Activated naive CD8-positive, alpha-beta T cell (primary cell): ENCODE measurements at regions not wholly inside any gene's neighbourhood (a gene's known extent, or its start where the extent isn't known, plus 50 kb on each side); places are given as distances from the start of the nearest gene placed in this dataset.

Experiments used
- H3K27ac Mint-ChIP-seq: one replicate; pipeline ENCODE4 v1.8.0; 2021; ENCODE audit warnings: mixed read lengths
- H3K27me3 Mint-ChIP-seq: one replicate; pipeline ENCODE4 v1.8.0; 2021; ENCODE audit warnings: mixed read lengths
- H3K36me3 Mint-ChIP-seq: one replicate; pipeline ENCODE4 v1.8.0; 2021; ENCODE audit warnings: mixed read lengths
- H3K4me1 Mint-ChIP-seq: one replicate; pipeline ENCODE4 v1.8.0; 2021; ENCODE audit warnings: low read depth, mixed read lengths
- H3K4me3 Mint-ChIP-seq: one replicate; pipeline ENCODE4 v1.8.0; 2021; ENCODE audit warnings: mild to moderate bottlenecking, mixed read lengths
- H3K9me3 Mint-ChIP-seq: one replicate; pipeline ENCODE4 v1.8.0; 2021; ENCODE audit warnings: low read depth, mixed read lengths

DNA sequence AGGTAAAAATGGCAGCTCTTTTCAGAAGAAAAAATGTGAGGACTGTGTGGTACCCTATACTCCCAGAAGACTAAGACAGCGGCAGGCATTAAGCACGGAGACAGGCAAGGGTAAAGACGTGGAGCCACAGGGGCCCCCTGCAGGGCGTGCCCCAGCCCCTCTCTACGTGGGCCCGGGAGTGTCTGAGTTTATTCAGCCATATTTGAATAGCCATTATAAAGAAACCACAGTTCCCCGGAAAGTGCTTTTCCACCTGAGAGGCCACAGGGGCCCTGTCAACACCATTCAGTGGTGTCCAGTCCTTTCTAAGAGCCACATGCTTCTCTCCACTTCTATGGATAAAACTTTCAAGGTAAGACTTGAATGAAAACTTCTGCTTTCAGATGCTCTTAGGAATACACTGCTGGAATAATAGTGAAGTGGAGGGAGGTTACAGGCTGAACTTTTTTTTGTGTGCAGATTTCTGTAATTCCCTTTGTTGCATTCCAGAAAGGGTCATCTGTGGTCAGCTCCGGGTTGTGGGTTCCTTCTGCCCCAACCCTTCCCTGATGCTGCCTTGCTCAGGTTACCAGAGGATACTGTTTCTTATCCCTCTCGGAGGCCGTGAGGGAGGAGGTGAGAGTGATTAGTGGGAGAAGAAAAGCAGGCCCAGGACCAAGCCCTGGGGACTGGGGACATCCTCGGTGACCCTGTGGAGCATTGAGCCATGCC lies 58.4 kb downstream of the SLC25A47 start:
- Mint-ChIP-seq H3K9me3 (no peaks in the 10 kb centered on the region), H3K36me3 (no peaks in the 10 kb centered on the region), H3K4me3 (no peak overlapping the region), H3K27ac (no peak overlapping the region), H3K27me3 (no peaks in the 10 kb centered on the region), H3K4me1 (peaks cover 18% of the 10 kb centered on the region)

DNA sequence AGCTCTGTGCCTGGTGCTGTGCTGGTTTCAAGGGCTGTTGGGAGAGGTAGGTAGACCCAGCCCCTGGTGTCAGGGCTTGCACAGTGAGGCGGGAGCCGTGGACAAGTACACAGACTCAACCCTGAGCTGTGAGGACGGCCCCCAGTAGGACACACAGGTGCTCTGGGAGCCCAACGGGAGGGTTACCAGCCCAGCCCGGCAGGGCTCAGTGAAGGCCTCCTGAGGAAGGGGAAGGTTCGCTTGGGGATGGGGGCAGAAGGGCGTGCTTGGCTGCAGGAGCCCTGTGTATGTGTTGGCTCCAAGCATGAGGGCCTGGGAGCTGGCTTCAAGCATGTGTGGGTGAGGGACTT lies 58.9 kb downstream of the SLC25A47 start:
- Mint-ChIP-seq H3K4me3 (no peak overlapping the region), H3K27me3 (no peaks in the 10 kb centered on the region), H3K9me3 (no peaks in the 10 kb centered on the region), H3K4me1 (peaks cover 14% of the 10 kb centered on the region), H3K27ac (no peak overlapping the region), H3K36me3 (no peaks in the 10 kb centered on the region)

DNA sequence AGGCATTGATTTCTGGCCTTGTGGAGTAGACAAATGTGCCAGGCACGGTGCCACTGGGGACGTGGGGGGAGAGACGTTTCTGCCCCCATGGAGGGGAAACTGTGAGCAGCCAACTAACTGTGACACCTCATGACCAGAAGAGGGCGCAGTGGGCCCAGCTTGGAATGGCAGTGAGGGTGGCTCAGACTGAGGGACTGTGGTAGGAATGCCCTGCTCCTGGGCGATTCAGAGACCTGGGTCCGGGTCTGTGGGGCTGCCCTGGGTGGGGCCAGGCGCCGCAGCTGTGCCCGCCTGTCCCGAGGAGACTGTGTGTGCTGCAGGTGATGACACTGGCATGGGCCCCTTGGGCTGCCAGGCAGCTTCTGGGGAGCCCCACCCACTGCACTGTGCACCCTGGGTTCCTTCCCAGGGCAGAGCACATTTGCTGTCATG lies 60.6 kb downstream of the SLC25A47 start:
- no peaks in the 10 kb centered on the region for H3K9me3 Mint-ChIP-seq
- H3K36me3 Mint-ChIP-seq, result peaks cover 3% of the 10 kb centered on the region
- H3K4me3 Mint-ChIP-seq, result no peak overlapping the region
- no peak overlapping the region for H3K27ac Mint-ChIP-seq
- H3K27me3 Mint-ChIP-seq, result no peaks in the 10 kb centered on the region
- peaks cover 21% of the 10 kb centered on the region for H3K4me1 Mint-ChIP-seq

DNA sequence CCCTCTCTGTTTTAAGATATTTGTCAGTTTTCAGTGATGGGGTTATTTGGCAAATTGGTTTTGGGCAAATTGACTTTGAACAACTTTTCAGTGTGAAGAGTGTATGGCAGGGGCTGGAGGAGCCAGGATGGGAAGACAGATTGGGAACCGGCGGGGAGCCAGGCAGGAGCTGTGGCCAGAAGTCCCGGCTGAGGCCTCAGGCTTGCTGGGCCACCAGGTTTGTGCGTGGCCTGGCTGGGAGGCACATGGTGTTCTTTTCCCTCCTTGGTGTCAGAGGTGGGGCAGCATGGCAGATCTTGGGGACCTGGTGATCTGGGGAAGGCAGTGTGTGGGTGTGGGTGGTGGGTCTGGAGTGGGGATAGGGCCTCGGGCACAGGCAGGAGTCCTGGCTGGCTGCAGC lies 61.1 kb downstream of the SLC25A47 start:
- Mint-ChIP-seq H3K9me3 (no peaks in the 10 kb centered on the region), H3K36me3 (peaks cover 3% of the 10 kb centered on the region), H3K4me3 (no peak overlapping the region), H3K27ac (no peak overlapping the region), H3K4me1 (peaks cover 21% of the 10 kb centered on the region), H3K27me3 (no peaks in the 10 kb centered on the region)

DNA sequence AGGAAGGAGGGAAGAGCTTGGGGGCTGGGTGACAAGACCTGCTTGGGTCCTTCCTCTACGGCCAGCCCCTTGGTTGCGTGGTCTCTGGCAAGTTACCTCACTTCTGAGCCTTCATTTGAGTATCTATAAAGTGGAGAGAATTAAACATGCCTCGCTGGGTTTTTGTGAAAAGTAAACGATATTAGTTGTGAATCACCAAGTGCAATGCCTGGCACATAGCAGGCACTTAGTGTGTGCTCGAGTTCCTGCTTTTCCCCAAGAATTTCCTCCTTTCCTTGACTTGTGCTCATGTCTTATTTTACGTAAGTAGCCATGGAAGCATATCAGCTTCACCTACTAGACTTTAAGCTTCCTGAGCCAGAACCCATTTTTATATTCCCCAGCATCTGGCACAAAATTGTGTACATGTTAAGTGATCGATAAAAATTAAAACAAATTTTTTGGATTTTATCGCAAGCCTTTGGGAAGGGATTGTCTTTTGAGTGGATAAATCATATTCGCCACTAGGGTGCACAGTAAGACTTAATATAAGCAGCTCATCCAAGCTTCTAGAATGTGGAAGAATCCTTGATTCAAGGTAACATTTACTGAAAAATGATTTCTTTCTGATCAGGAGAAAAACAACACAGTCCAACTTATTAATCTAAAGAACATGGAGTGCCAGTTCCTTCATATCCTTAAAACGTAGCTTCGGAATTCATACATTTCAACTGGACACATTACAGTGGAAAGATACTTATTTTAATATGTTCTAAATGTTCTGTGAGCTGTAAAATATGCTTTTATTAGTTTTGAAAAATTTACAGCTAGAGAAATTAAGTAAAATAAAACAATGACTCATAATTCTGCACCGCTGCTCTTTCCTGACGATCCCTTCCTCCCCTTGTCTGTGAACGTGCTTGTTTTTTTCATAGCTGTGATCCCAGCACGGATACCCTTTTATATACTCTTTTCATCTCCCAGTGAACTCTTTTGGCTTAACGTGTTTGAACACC lies 62.0 kb downstream of the SLC25A47 start:
- H3K4me1 Mint-ChIP-seq, result peaks cover 24% of the 10 kb centered on the region
- no peaks in the 10 kb centered on the region for H3K27me3 Mint-ChIP-seq
- no peak overlapping the region for H3K27ac Mint-ChIP-seq
- H3K36me3 Mint-ChIP-seq, result peaks cover 3% of the 10 kb centered on the region
- H3K4me3 Mint-ChIP-seq, result no peak overlapping the region
- H3K9me3 Mint-ChIP-seq, result no peaks in the 10 kb centered on the region

DNA sequence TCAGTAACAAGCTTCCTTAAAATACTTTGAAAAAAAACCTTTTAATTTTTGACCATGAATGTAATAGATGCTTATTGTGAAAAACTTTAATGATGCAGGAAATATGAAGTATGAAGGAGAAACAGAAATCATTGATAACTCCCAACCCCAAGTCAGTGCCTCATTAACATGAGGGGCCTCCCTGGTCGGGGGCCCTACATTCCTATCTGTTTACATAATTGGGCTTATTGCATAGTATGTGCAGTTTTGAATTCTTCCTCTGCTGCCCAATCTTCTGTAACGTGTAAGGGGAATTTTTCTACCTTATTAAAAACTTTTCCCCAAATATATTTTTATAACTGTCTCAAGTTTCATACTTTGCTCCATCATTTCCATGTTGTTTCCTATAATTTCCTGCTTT lies 63.0 kb downstream of the SLC25A47 start:
- Mint-ChIP-seq H3K27me3 (no peaks in the 10 kb centered on the region), H3K4me1 (peaks cover 26% of the 10 kb centered on the region), H3K4me3 (no peak overlapping the region), H3K27ac (no peak overlapping the region), H3K9me3 (no peaks in the 10 kb centered on the region), H3K36me3 (peaks cover 3% of the 10 kb centered on the region)

DNA sequence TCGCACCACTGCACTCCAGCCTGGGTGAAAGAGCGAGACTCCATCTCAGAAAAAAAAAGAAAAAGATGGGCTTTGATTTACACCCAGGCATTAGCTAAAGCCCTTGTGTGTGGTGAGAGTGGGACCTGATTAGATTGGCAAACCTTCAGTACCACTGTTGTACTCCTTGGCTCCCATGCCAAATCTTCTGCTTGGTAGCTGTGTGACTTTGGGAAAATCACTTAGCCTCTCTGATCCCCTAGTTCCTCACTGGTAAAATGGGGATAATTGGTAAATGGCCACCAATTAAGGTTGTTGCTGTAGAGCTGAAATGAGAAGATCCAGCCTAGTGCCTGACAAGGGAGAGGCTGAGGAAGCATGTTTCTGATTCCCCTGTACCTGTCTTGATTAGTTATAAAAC lies 63.7 kb downstream of the SLC25A47 start:
- H3K4me3 Mint-ChIP-seq, result no peak overlapping the region
- H3K4me1 Mint-ChIP-seq, result peaks cover 26% of the 10 kb centered on the region
- H3K36me3 Mint-ChIP-seq, result peaks cover 3% of the 10 kb centered on the region
- no peaks in the 10 kb centered on the region for H3K27me3 Mint-ChIP-seq
- no peak overlapping the region for H3K27ac Mint-ChIP-seq
- no peaks in the 10 kb centered on the region for H3K9me3 Mint-ChIP-seq

DNA sequence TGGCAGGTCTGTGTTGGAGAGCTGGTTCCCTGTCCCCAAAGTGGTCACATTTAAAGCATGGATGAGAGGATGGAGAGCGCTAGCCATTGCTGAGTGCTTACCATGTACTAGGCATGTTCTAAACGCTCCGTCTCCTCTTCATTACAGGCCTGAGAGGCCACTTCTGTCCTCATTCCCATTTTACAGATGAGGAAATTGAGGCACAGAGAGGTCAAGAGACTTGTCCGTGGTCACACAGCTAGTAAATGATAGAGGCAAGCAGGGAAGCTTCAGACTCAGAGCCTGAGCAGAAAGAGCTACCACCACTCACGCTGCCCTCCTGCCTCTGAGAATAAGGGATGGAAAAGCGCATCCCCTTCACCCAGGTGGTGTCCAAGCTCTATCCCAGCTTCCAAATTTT lies 64.3 kb downstream of the SLC25A47 start:
- Mint-ChIP-seq H3K4me1 (peaks cover 26% of the 10 kb centered on the region), H3K9me3 (no peaks in the 10 kb centered on the region), H3K36me3 (peaks cover 3% of the 10 kb centered on the region), H3K27ac (no peak overlapping the region), H3K4me3 (no peak overlapping the region), H3K27me3 (no peaks in the 10 kb centered on the region)

DNA sequence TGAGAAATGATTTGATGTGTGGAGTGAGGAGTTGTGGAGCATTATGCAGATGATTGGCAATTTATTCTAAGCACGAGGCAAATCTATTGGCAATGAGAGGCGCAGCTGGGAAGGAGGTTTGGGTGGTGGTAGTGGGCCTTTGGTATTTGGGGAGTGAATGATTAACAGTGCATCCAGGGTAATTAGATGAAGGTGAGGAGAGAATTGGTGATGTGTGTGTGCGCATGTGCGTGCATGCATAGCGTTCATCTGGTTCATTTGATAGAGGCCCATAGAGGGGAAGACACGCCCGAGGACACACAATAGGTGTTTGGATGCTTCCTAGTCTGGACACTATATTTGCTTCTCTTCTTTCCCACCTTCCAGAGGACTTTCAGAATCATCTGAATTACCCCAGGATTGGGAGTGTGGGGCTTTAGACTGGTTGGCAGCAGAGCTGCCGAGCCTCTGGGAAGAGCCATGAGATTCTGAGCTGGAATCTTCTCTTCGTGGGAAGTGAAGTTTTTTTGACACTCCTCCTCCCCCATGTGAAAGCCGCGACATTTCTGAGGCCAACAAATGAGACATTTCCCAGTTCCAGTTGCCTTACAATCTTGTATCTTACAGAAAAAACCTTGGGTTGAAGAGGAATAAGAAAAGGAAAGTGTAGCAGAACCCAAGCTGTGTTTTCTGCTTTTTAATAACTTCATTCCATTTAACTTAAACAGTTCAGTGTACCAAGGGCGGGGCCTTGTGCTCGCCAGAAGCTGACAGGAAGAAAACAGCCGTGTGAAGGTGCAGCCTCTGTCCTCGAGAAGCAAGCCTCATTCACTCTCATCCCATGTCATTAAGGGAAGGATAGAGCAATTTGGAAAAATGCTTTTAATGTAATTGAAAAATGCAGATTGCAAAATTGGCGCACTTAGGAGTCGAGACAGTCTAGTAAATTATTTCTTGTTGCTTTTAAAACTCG lies 65.2 kb downstream of the SLC25A47 start:
- H3K4me3 Mint-ChIP-seq, result no peak overlapping the region
- H3K4me1 Mint-ChIP-seq, result peaks cover 27% of the 10 kb centered on the region
- H3K36me3 Mint-ChIP-seq, result peaks cover 3% of the 10 kb centered on the region
- H3K27me3 Mint-ChIP-seq, result no peaks in the 10 kb centered on the region
- H3K9me3 Mint-ChIP-seq, result no peaks in the 10 kb centered on the region
- H3K27ac Mint-ChIP-seq, result no peak overlapping the region

DNA sequence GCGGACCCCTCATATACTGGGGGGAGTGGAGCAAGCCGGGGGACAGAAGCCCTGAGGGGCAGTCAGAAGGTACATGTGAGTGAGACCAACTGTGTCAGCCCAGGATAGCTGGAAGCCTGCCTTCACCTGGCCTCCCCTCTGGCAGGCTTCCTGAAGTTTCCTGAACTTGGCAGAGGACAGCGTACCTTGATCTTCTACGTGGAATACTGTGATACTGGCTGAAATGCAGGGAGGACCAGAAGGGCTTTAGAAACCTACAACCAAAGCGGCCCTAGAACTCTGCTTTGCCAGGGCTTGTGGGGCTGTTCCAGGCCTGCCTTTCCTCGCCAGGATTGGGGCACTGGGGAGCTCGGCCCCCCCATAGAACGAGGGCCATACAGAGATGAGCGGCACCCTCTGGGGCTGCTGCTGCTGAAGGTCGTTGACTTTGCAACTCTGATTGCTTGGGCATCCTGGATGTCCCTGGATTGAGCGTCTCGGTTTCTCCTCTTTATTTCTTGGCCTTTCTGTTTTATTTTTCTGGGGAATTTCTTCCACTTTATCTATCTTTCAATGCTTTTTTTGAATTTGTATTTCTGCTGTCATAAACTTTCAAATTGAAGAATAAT lies 66.5 kb downstream of the SLC25A47 start:
- Mint-ChIP-seq H3K4me3 (no peak overlapping the region), H3K36me3 (peaks cover 3% of the 10 kb centered on the region), H3K9me3 (no peaks in the 10 kb centered on the region), H3K27ac (no peak overlapping the region), H3K27me3 (no peaks in the 10 kb centered on the region), H3K4me1 (peaks cover 22% of the 10 kb centered on the region)

DNA sequence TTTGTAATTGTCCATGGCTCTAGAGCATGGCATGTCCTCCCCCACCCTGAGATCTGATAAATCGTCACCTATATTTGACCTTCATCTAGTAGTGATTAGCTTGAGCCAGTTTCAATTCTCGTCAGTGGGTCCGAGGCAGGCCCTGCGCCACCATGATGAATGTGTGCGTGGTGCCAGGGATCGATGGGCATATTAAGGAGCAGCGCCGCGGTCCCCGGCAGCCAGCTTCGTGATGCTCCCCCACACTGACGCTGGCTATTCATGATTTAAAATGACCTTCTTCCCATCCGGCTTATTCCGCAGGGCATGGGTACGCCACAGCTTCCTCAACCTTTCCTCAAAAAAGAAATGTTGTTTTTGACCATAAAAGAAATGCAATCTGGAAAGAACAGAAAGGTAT lies 68.0 kb downstream of the SLC25A47 start:
- H3K27me3 Mint-ChIP-seq, result no peaks in the 10 kb centered on the region
- H3K9me3 Mint-ChIP-seq, result no peaks in the 10 kb centered on the region
- H3K36me3 Mint-ChIP-seq, result peaks cover 3% of the 10 kb centered on the region
- H3K27ac Mint-ChIP-seq, result no peak overlapping the region
- H3K4me1 Mint-ChIP-seq, result peaks cover 18% of the 10 kb centered on the region
- no peak overlapping the region for H3K4me3 Mint-ChIP-seq

DNA sequence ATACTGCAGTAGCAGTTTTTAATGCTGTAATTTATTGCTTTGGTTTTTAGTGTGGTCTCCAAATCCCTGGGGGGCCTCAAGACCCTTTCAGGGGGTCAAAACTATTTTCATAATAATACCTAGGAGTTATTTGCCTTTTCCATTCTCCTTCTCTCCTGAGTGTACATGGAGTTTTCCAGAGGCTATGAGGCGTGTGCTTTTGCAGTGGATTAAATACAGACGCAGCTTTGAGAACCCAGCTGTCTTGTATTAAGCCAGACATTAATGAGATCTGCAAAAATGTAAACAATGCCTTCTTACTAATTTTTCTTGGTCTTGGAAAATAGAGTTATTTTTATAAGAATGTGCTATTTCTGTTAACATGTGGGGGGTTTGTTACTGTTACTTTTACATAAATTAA lies 68.6 kb downstream of the SLC25A47 start:
- Mint-ChIP-seq H3K4me1 (peaks cover 18% of the 10 kb centered on the region), H3K36me3 (peaks cover 3% of the 10 kb centered on the region), H3K27ac (no peak overlapping the region), H3K27me3 (no peaks in the 10 kb centered on the region), H3K9me3 (no peaks in the 10 kb centered on the region), H3K4me3 (no peak overlapping the region)

DNA sequence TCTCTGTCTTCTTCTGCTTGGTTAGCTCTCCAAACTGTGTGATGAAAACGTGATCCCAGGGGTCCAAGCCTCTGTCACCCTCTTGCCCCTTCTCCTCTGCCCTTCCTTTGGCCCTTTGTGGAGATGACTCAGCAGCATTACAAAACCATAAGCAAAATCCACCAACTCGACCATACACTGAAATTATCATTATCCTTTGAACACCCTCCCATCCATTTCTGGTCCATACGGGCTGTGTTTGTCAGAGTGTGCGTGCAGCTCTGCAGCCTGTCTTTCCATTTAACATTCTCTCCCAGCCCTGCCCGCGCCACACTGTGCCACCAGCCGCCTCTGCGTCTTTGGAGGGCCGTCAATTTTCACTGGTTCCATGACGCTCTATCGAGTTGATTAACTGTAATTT lies 69.2 kb downstream of the SLC25A47 start:
- H3K27ac Mint-ChIP-seq, result no peak overlapping the region
- H3K9me3 Mint-ChIP-seq, result no peaks in the 10 kb centered on the region
- no peak overlapping the region for H3K4me3 Mint-ChIP-seq
- peaks cover 3% of the 10 kb centered on the region for H3K36me3 Mint-ChIP-seq
- no peaks in the 10 kb centered on the region for H3K27me3 Mint-ChIP-seq
- H3K4me1 Mint-ChIP-seq, result peaks cover 18% of the 10 kb centered on the region

DNA sequence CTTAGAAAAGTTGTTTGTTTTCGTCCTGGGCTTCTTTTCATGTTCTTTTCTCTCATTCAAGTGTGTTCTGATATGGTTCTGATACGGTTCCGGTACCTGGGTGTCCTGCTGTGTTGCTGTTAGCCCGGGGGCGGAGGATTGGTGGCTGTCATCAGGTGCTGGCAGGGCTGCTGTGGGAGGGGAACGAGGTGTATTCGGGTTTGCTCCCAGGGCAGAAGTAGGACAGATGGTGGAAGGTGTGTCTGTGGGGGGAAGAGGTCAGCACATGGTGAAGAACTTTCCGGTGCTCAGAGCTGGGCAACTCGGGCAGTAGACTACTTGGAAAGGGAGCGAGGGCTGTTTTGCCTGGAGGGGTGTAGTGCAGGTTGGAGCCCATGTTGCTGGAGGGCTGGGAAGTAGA lies 70.2 kb downstream of the SLC25A47 start:
- Mint-ChIP-seq H3K9me3 (no peaks in the 10 kb centered on the region), H3K27me3 (no peaks in the 10 kb centered on the region), H3K27ac (no peak overlapping the region), H3K4me3 (no peak overlapping the region), H3K4me1 (peaks cover 11% of the 10 kb centered on the region), H3K36me3 (no peaks in the 10 kb centered on the region)
